ENCODE measurements at regions not wholly inside any gene's neighbourhood (a gene's known extent, or its start where the extent isn't known, plus 50 kb on each side); places are given as distances from the start of the nearest gene placed in this dataset.

- H3K27me3 Mint-ChIP-seq = peaks cover 10% of the 10 kb centered on the region
- no peak for DNase-seq (ENCODE audit: low spot score, unreplicated experiment)
These were observed 191.3 kb upstream of the GALNT17 start for GRCh38 chr7:70940597-70940996.

GRCh38 chr7:70942791-70943190 lies 189.2 kb upstream of the GALNT17 start:
- H3K36me3 Mint-ChIP-seq (ENCODE audit: insufficient read depth) = no peaks in the 10 kb centered on the region
- no peak for TF ChIP-seq CTCF (IDR thresholded peaks at IDR 0.05; ENCODE audit: unreplicated experiment)
- no peak overlapping the region for H3K27ac Mint-ChIP-seq
- H3K27me3 Mint-ChIP-seq = peaks cover 8% of the 10 kb centered on the region
- H3K4me1 Mint-ChIP-seq (ENCODE audit: low read depth) = no peaks in the 10 kb centered on the region
- H3K4me3 Mint-ChIP-seq (ENCODE audit: low read depth) = no peak overlapping the region
- no peaks in the 10 kb centered on the region for H3K9me3 Mint-ChIP-seq (ENCODE audit: low read depth)
- DNase-seq (ENCODE audit: low spot score, unreplicated experiment) = no peak

More at GRCh38 chr7:70940597-70940996, 191.3 kb upstream of the GALNT17 start:
- Mint-ChIP-seq H3K4me1 (ENCODE audit: low read depth) (peaks cover 3% of the 10 kb centered on the region), H3K9me3 (ENCODE audit: low read depth) (no peaks in the 10 kb centered on the region), H3K36me3 (ENCODE audit: insufficient read depth) (no peaks in the 10 kb centered on the region), H3K4me3 (ENCODE audit: low read depth) (no peak overlapping the region), H3K27ac (no peak overlapping the region)
- no peak for TF ChIP-seq CTCF (IDR thresholded peaks at IDR 0.05; ENCODE audit: unreplicated experiment)

- no peaks in the 10 kb centered on the region for H3K4me1 Mint-ChIP-seq (ENCODE audit: low read depth)
- no peak for TF ChIP-seq CTCF (IDR thresholded peaks at IDR 0.05; ENCODE audit: unreplicated experiment)
- no peak for DNase-seq (ENCODE audit: low spot score, unreplicated experiment)
These were observed 187.4 kb upstream of the GALNT17 start for GRCh38 chr7:70944516-70944915.

GRCh38 chr7:70947181-70947580 lies 184.8 kb upstream of the GALNT17 start:
- no peak for TF ChIP-seq CTCF (IDR thresholded peaks at IDR 0.05; ENCODE audit: unreplicated experiment)
- no peak overlapping the region for H3K4me3 Mint-ChIP-seq (ENCODE audit: low read depth)
- peaks cover 8% of the 10 kb centered on the region for H3K27me3 Mint-ChIP-seq
- no peaks in the 10 kb centered on the region for H3K4me1 Mint-ChIP-seq (ENCODE audit: low read depth)
- H3K9me3 Mint-ChIP-seq (ENCODE audit: low read depth) = peaks cover 9% of the 10 kb centered on the region
- DNase-seq (ENCODE audit: low spot score, unreplicated experiment) = no peak
- no peak overlapping the region for H3K27ac Mint-ChIP-seq
- no peaks in the 10 kb centered on the region for H3K36me3 Mint-ChIP-seq (ENCODE audit: insufficient read depth)

More at GRCh38 chr7:70944516-70944915, 187.4 kb upstream of the GALNT17 start:
- Mint-ChIP-seq H3K9me3 (ENCODE audit: low read depth) (peaks cover 7% of the 10 kb centered on the region), H3K4me3 (ENCODE audit: low read depth) (no peak overlapping the region), H3K27me3 (peaks cover 8% of the 10 kb centered on the region), H3K27ac (no peak overlapping the region), H3K36me3 (ENCODE audit: insufficient read depth) (no peaks in the 10 kb centered on the region)

- no peak for TF ChIP-seq CTCF (IDR thresholded peaks at IDR 0.05; ENCODE audit: unreplicated experiment)
- no peak overlapping the region for H3K4me3 Mint-ChIP-seq (ENCODE audit: low read depth)
- H3K36me3 Mint-ChIP-seq (ENCODE audit: insufficient read depth) = no peaks in the 10 kb centered on the region
- no peak for DNase-seq (ENCODE audit: low spot score, unreplicated experiment)
- H3K27ac Mint-ChIP-seq = no peak overlapping the region
- peaks cover 12% of the 10 kb centered on the region for H3K9me3 Mint-ChIP-seq (ENCODE audit: low read depth)
- peaks cover 4% of the 10 kb centered on the region for H3K4me1 Mint-ChIP-seq (ENCODE audit: low read depth)
- peaks cover 3% of the 10 kb centered on the region for H3K27me3 Mint-ChIP-seq
These were observed 182.1 kb upstream of the GALNT17 start for GRCh38 chr7:70949862-70950261.
